Left ventricle myocardium inferior (tissue), 1 donor: ENCODE measurements at regions not wholly inside any gene's neighbourhood (a gene's known extent, or its start where the extent isn't known, plus 50 kb on each side); places are given as distances from the start of the nearest gene placed in this dataset.

ENCODE experiments used
- DNase-seq: peaks from one replicate; pipeline ENCODE4 v3.0.0-alpha.2; 2020
- H3K27ac ChIP-seq: fragments of 200-600 bp; replicated peaks from 2 replicates; pipeline ENCODE4 v1.8.0; 2021
- H3K27me3 ChIP-seq: fragments of 200-600 bp; 2 replicates; pipeline ENCODE4 v1.8.0; 2021; ENCODE audit warnings: low read depth
- H3K36me3 ChIP-seq: fragments of 200-600 bp; 2 replicates; pipeline ENCODE4 v1.8.0; 2021
- H3K4me1 ChIP-seq: fragments of 200-600 bp; 2 replicates; pipeline ENCODE4 v1.8.0; 2021
- H3K4me3 ChIP-seq: fragments of 200-600 bp; 2 replicates; pipeline ENCODE4 v1.8.0; 2021; ENCODE audit warnings: mild to moderate bottlenecking, moderate library complexity
- H3K9me3 ChIP-seq: fragments of 200-600 bp; replicated peaks from 2 replicates; pipeline ENCODE4 v1.8.0; 2021
- intact Hi-C: fragments of 100-400 bp; cut with micrococcal nuclease; formaldehyde crosslinking; loops from one replicate; pipeline ENCODE4 v1.11.0; 2022
- TF ChIP-seq, protein P1 (sequence below): fragments of 200-600 bp; IDR thresholded peaks from 2 replicates; pipeline ENCODE4 v1.8.0; 2021; ENCODE audit warnings: antibody characterized with exemption, mild to moderate bottlenecking, borderline replicate concordance
- donor health status: DM: no; HTN: yes; CAD: no; lungs with severe emphysema.

GRCh38 chr2:240294514-240294913 is 140.9 kb upstream of the GPC1 start:
- intact Hi-C loops, result no loop called here
- no peak for DNase-seq
- H3K27ac ChIP-seq, result peak overlapping the region; percentile 81
- peaks cover 52% of the 10 kb centered on the region for H3K4me1 ChIP-seq
- no peaks in the 10 kb centered on the region for H3K9me3 ChIP-seq
- no peaks in the 10 kb centered on the region for H3K36me3 ChIP-seq
- H3K4me3 ChIP-seq, result no peak overlapping the region
- TF ChIP-seq, protein P1, sequence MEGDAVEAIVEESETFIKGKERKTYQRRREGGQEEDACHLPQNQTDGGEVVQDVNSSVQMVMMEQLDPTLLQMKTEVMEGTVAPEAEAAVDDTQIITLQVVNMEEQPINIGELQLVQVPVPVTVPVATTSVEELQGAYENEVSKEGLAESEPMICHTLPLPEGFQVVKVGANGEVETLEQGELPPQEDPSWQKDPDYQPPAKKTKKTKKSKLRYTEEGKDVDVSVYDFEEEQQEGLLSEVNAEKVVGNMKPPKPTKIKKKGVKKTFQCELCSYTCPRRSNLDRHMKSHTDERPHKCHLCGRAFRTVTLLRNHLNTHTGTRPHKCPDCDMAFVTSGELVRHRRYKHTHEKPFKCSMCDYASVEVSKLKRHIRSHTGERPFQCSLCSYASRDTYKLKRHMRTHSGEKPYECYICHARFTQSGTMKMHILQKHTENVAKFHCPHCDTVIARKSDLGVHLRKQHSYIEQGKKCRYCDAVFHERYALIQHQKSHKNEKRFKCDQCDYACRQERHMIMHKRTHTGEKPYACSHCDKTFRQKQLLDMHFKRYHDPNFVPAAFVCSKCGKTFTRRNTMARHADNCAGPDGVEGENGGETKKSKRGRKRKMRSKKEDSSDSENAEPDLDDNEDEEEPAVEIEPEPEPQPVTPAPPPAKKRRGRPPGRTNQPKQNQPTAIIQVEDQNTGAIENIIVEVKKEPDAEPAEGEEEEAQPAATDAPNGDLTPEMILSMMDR, result no peak
- H3K27me3 ChIP-seq, result no peaks in the 10 kb centered on the region

DNA sequence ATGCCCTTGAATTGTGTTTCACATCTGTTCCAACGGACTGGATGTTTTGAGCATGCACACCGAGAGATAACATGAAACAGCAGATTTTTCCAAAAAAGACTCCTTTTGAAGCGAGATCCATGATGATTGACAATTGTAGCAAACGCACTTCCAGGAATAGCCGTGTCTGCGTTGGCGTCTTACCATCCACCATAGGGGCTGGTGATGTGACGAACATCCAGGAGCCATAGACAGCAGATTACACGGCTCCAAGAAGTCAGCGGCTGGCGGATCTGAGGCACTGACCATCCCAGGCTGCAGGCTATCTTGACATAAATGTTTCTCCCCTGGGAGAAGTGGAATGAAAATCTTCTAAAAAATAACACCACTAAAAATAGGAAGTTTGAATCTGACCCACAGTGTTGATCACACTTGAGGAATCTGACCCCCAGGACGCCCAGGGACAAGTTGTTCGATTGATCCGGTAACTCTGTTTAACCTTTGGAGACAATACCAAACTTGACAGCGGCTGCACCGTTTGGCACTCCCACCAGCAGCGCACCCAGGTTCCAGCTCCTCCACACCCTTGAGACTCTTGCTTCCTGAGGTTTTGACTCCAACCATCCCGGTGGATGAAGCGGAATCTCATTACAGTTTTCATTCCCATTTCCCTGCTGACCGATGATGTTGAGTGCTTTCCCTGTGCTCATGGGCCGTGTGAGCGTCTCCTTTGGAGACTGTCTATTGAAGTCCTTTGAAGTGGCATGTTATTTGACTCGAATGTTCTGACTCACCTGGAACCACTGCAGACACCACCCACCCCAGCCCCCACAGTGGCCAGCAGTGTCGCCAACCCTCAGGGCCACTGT is 140.0 kb upstream of the GPC1 start:
- TF ChIP-seq, protein P1, result no peak
- intact Hi-C loops, result no loop called here
- Histone ChIP-seq H3K4me3 (no peak overlapping the region), H3K27ac (no peak overlapping the region), H3K4me1 (peaks cover 52% of the 10 kb centered on the region), H3K36me3 (no peaks in the 10 kb centered on the region), H3K9me3 (no peaks in the 10 kb centered on the region), H3K27me3 (no peaks in the 10 kb centered on the region)
- DNase-seq, result no peak

GRCh38 chr2:240296104-240296406 is 139.4 kb upstream of the GPC1 start:
- Histone ChIP-seq H3K27me3 (peaks cover 3% of the 10 kb centered on the region), H3K4me1 (peaks cover 52% of the 10 kb centered on the region), H3K9me3 (no peaks in the 10 kb centered on the region), H3K4me3 (no peak overlapping the region), H3K36me3 (no peaks in the 10 kb centered on the region), H3K27ac (no peak overlapping the region)
- intact Hi-C loops, result no loop called here
- DNase-seq, result no peak
- TF ChIP-seq, protein P1, result no peak

DNA sequence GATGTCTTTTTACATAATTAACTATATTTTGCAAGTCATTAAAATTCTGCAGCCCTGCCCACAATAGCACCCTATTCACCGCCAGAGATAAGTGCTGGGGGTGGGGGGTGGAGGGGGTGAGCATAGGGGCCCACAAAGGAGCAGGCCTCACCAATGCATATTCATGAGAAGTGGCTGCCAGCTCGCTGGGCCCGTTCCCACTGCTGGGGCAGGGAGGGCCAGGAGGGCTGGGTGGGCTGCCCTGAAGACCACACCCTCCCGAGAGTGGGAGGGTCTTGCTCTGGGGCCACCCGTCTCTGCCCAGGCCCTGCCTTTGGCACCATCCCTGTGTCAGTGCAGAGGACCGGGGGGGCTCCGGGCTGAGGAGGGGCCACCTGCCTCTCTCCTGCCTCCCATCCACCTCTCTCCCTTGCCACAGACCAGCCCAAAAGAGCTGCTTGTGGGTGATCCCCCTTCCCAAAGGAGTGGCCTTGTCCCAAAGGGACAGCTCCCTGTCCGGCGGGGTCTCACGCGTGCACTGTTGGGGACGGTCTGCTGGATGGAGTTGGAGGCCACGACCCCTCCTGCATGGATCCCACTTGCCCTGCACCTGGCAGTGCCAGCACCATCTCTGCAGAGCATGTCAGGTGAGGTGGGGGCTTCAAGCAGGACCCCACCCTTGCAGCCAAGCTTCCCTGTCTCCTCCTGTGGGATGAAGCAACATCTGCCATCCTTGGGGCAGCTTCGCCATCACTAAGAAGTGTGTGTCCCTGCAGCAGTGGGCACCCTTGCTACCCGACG is 138.8 kb upstream of the GPC1 start:
- Histone ChIP-seq H3K4me3 (no peak overlapping the region), H3K27me3 (peaks cover 9% of the 10 kb centered on the region), H3K4me1 (peaks cover 52% of the 10 kb centered on the region), H3K9me3 (no peaks in the 10 kb centered on the region), H3K27ac (peak overlapping the region; percentile 64), H3K36me3 (no peaks in the 10 kb centered on the region)
- no peak for DNase-seq
- intact Hi-C loops, result no loop called here
- TF ChIP-seq, protein P1, result no peak

- DNase-seq, result peak; percentile 80
- TF ChIP-seq, protein P1, result peak; percentile 58
- peaks cover 49% of the 10 kb centered on the region for H3K4me1 ChIP-seq
- no peaks in the 10 kb centered on the region for H3K9me3 ChIP-seq
- H3K27me3 ChIP-seq, result peaks cover 10% of the 10 kb centered on the region
- intact Hi-C loops, result no loop called here
- H3K4me3 ChIP-seq, result no peak overlapping the region
- no peaks in the 10 kb centered on the region for H3K36me3 ChIP-seq
- peak overlapping the region; percentile 64 for H3K27ac ChIP-seq
Measured at GRCh38 chr2:240297256-240298116, 138.0 kb upstream of the GPC1 start.
